Liver (tissue), 8 donors: ENCODE measurements at regions not wholly inside any gene's neighbourhood (a gene's known extent, or its start where the extent isn't known, plus 50 kb on each side); places are given as distances from the start of the nearest gene placed in this dataset.

Experiments
- DNase-seq: peaks from one replicate; pipeline ENCODE4 v3.0.0-alpha.2; 2017; ENCODE audit warnings: low spot score
- H3K27ac ChIP-seq, 2 donors: one replicate each; pipeline ENCODE4 v1.7.0; 2013; ENCODE audit warnings: inconsistent platforms in 2 of 2, low read length in 2 of 2, control low read depth in 1 of 2, low read depth in 1 of 2, mild to moderate bottlenecking in 1 of 2
- H3K27me3 ChIP-seq, 4 donors: one replicate each; pipeline versions ENCODE4 v1.6.1 to v1.7.0; 2013; ENCODE audit warnings: low read length in 3 of 4, inconsistent platforms in 1 of 4, mild to moderate bottlenecking in 1 of 4, moderate library complexity in 1 of 4; ENCODE audit not compliant: control insufficient read depth in 4 of 4, insufficient read depth in 4 of 4
- H3K36me3 ChIP-seq, 4 donors: one replicate each; pipeline versions ENCODE4 v1.6.1 to v1.7.0; 2013; ENCODE audit warnings: low read length in 3 of 4, mild to moderate bottlenecking in 3 of 4, low read depth in 1 of 4, moderate library complexity in 1 of 4; ENCODE audit not compliant: control insufficient read depth in 4 of 4, insufficient read depth in 3 of 4
- H3K4me1 ChIP-seq, 4 donors: one replicate each; pipeline versions ENCODE4 v1.6.1 to v1.7.0; 2013; ENCODE audit warnings: low read length in 3 of 4, mild to moderate bottlenecking in 3 of 4, moderate library complexity in 1 of 4; ENCODE audit not compliant: control insufficient read depth in 4 of 4, insufficient read depth in 4 of 4
- H3K4me3 ChIP-seq, 3 donors: one replicate each; pipeline versions ENCODE4 v1.6.1 to v1.7.0; 2013; ENCODE audit warnings: low read length in 3 of 3, control low read depth in 1 of 3, low read depth in 1 of 3, mild to moderate bottlenecking in 1 of 3
- H3K9ac ChIP-seq, 2 donors: one replicate each; pipeline ENCODE4 v1.7.0; 2013; ENCODE audit warnings: low read length in 2 of 2, mild to moderate bottlenecking in 2 of 2, moderate library complexity in 2 of 2, control low read depth in 1 of 2, low read depth in 1 of 2
- H3K9me3 ChIP-seq, 4 donors: one replicate each; pipeline versions ENCODE4 v1.6.1 to v1.7.0; 2013; ENCODE audit warnings: low read length in 3 of 4; ENCODE audit not compliant: control insufficient read depth in 4 of 4
- EGR1 ChIP-seq, 2 donors: IDR thresholded peaks; 2 replicates each; pipeline ENCODE4 v1.6.1; 2016 to 2018; ENCODE audit warnings: antibody characterized with exemption in 2 of 2, low read depth in 2 of 2
- FOXA1 ChIP-seq: IDR thresholded peaks from 2 replicates; pipeline ENCODE4 v1.6.1; 2016; ENCODE audit warnings: antibody characterized with exemption
- FOXA2 ChIP-seq: IDR thresholded peaks from 2 replicates; pipeline ENCODE4 v1.6.1; 2016; ENCODE audit warnings: antibody characterized with exemption
- GABPA ChIP-seq, 2 donors: IDR thresholded peaks in 1 of 2; conservative IDR thresholded peaks in 1 of 2; 2 replicates each; pipeline ENCODE4 v1.6.1; 2016; ENCODE audit warnings: antibody characterized with exemption in 2 of 2, mild to moderate bottlenecking in 1 of 2, moderate library complexity in 1 of 2
- HNF4A ChIP-seq, 2 donors: conservative IDR thresholded peaks; 2 replicates each; pipeline ENCODE4 v1.6.1; 2016; ENCODE audit warnings: antibody characterized with exemption in 2 of 2, mild to moderate bottlenecking in 2 of 2
- HNF4G ChIP-seq: IDR thresholded peaks from 2 replicates; pipeline ENCODE4 v1.6.1; 2016; ENCODE audit warnings: antibody characterized with exemption
- JUND ChIP-seq, 2 donors: IDR thresholded peaks; 2 replicates each; pipeline ENCODE4 v1.6.1; 2016; ENCODE audit warnings: antibody characterized with exemption in 2 of 2
- NR2F2 ChIP-seq: IDR thresholded peaks from 2 replicates; pipeline ENCODE4 v1.6.1; 2016; ENCODE audit warnings: antibody characterized with exemption
- RAD21 ChIP-seq, 2 donors: IDR thresholded peaks; 2 replicates each; pipeline ENCODE4 v1.6.1; 2016; ENCODE audit warnings: antibody characterized with exemption in 2 of 2, mild to moderate bottlenecking in 2 of 2
- RXRA ChIP-seq, 2 donors: IDR thresholded peaks; 2 replicates each; pipeline ENCODE4 v1.6.1; 2017 to 2018; ENCODE audit warnings: antibody characterized with exemption in 2 of 2, mild to moderate bottlenecking in 1 of 2
- SP1 ChIP-seq: IDR thresholded peaks from 2 replicates; pipeline ENCODE4 v1.6.1; 2018; ENCODE audit warnings: antibody characterized with exemption, mild to moderate bottlenecking
- TAF1 ChIP-seq: conservative IDR thresholded peaks from 2 replicates; pipeline ENCODE4 v1.6.1; 2016; ENCODE audit warnings: antibody characterized with exemption, mild to moderate bottlenecking
- YY1 ChIP-seq: IDR thresholded peaks from 2 replicates; pipeline ENCODE4 v1.6.1; 2016; ENCODE audit warnings: antibody characterized with exemption, mild to moderate bottlenecking
- WGBS: extraction: QIAGEN DNeasy Blood & Tissue Kit; methylation state at CpG from one replicate; pipeline ENCODE4 v1.1.7; 2013; 5-methylcytosine and 5-hydroxymethylcytosine counted together
- TF ChIP-seq, protein P1 (sequence below): IDR thresholded peaks from 2 replicates; pipeline ENCODE4 v1.6.1; 2016; ENCODE audit warnings: antibody characterized with exemption, mild to moderate bottlenecking
- TF ChIP-seq, protein P2 (sequence below): IDR thresholded peaks from 2 replicates; pipeline ENCODE4 v1.6.1; 2016; ENCODE audit warnings: antibody characterized with exemption
- TF ChIP-seq, protein P3 (sequence below): IDR thresholded peaks from 2 replicates; pipeline ENCODE4 v1.6.1; 2016; ENCODE audit warnings: antibody characterized with exemption
- TF ChIP-seq, protein P4 (sequence below): IDR thresholded peaks from 2 replicates; pipeline ENCODE4 v1.6.1; 2016; ENCODE audit warnings: antibody characterized with exemption
- TF ChIP-seq, protein P5 (sequence below): fragments of 150-350 bp; IDR thresholded peaks from 2 replicates; pipeline ENCODE4 v1.5.1; 2017; ENCODE audit warnings: improper control_type of control experiment, low read depth, low read length; ENCODE audit not compliant: missing input control
- donor health status: healthy.
- donor health status: healthy.
- donor health status: healthy.
- donor health status: healthy.
- donor health status: healthy.

DNA sequence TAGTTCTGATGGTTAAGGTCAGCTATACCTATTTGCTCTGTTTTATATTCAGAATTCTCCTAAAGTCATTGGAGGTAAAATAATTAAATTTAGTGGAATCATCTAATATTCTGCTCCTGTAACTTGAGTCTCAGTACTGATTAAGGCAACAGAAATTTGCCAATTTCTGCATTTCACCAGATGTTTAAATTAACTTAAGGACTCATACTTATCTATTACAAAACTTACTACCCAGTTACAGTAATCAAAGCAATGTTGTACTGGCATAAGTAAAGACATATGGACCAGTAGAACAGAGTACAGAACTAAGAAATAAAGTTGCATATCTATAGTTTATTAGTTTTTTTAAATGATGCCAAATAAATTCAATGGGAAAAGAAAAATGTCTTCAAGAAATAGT is 1043.8 kb downstream of the OTOL1 start:
- DNase-seq = no peak
- H3K36me3 ChIP-seq = no peaks in the 10 kb centered on the region
- no peak for TF ChIP-seq RXRA (IDR thresholded peaks at IDR 0.05)
- TF ChIP-seq, protein P1, sequence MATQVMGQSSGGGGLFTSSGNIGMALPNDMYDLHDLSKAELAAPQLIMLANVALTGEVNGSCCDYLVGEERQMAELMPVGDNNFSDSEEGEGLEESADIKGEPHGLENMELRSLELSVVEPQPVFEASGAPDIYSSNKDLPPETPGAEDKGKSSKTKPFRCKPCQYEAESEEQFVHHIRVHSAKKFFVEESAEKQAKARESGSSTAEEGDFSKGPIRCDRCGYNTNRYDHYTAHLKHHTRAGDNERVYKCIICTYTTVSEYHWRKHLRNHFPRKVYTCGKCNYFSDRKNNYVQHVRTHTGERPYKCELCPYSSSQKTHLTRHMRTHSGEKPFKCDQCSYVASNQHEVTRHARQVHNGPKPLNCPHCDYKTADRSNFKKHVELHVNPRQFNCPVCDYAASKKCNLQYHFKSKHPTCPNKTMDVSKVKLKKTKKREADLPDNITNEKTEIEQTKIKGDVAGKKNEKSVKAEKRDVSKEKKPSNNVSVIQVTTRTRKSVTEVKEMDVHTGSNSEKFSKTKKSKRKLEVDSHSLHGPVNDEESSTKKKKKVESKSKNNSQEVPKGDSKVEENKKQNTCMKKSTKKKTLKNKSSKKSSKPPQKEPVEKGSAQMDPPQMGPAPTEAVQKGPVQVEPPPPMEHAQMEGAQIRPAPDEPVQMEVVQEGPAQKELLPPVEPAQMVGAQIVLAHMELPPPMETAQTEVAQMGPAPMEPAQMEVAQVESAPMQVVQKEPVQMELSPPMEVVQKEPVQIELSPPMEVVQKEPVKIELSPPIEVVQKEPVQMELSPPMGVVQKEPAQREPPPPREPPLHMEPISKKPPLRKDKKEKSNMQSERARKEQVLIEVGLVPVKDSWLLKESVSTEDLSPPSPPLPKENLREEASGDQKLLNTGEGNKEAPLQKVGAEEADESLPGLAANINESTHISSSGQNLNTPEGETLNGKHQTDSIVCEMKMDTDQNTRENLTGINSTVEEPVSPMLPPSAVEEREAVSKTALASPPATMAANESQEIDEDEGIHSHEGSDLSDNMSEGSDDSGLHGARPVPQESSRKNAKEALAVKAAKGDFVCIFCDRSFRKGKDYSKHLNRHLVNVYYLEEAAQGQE = no peak
- TF ChIP-seq YY1 = no peak
- no peak for TF ChIP-seq HNF4A (conservative IDR thresholded peaks at IDR 0.05)
- TF ChIP-seq NR2F2 = no peak
- no peak for TF ChIP-seq HNF4G
- TF ChIP-seq, protein P2, sequence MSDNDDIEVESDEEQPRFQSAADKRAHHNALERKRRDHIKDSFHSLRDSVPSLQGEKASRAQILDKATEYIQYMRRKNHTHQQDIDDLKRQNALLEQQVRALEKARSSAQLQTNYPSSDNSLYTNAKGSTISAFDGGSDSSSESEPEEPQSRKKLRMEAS = no peak
- TF ChIP-seq FOXA1 = no peak
- TF ChIP-seq, protein P3, sequence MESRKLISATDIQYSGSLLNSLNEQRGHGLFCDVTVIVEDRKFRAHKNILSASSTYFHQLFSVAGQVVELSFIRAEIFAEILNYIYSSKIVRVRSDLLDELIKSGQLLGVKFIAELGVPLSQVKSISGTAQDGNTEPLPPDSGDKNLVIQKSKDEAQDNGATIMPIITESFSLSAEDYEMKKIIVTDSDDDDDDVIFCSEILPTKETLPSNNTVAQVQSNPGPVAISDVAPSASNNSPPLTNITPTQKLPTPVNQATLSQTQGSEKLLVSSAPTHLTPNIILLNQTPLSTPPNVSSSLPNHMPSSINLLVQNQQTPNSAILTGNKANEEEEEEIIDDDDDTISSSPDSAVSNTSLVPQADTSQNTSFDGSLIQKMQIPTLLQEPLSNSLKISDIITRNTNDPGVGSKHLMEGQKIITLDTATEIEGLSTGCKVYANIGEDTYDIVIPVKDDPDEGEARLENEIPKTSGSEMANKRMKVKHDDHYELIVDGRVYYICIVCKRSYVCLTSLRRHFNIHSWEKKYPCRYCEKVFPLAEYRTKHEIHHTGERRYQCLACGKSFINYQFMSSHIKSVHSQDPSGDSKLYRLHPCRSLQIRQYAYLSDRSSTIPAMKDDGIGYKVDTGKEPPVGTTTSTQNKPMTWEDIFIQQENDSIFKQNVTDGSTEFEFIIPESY = no peak
- TF ChIP-seq, protein P4, sequence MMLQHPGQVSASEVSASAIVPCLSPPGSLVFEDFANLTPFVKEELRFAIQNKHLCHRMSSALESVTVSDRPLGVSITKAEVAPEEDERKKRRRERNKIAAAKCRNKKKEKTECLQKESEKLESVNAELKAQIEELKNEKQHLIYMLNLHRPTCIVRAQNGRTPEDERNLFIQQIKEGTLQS = no peak

DNA sequence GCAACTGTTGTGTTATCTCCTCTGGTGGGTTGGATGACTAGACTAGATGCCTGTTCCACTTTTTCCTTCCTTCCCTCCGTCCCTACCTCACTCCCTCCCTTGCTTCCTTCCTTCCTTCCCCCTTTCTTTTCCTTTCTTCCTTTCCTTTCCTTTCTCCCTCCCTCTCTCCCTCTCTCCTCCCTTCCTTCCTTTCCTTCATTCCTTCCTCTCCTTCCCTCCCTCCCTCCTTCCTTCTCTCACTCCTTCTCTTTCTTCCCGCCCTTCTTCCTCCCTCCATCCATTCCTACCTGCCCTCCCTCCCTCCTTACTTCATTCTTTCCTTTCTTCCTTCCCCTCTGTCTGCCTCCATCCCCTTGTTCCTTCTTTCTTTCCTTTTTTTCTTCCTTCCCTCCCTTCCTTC is 1045.3 kb downstream of the OTOL1 start:
- Histone ChIP-seq H3K4me1 (no peaks in the 10 kb centered on the region), H3K27me3 (no peaks in the 10 kb centered on the region), H3K9ac (no peak overlapping the region), H3K4me3 (no peak overlapping the region), H3K27ac (no peak overlapping the region), H3K36me3 (no peaks in the 10 kb centered on the region), H3K9me3 (no peaks in the 10 kb centered on the region)
- 56% methylated on average over 2 of the region's 2 CpGs for WGBS
- TF ChIP-seq, protein P4 = no peak
- TF ChIP-seq RAD21 (IDR thresholded peaks at IDR 0.05) (no peak), HNF4A (conservative IDR thresholded peaks at IDR 0.05) (no peak), EGR1 (IDR thresholded peaks at IDR 0.05; ENCODE audit: low read depth in 2 of 2) (no peak), JUND (IDR thresholded peaks at IDR 0.05) (no peak), HNF4G (no peak), FOXA1 (no peak), TAF1 (no peak), YY1 (no peak), FOXA2 (no peak), GABPA (IDR thresholded peaks at IDR 0.05 in 1 of 2, conservative IDR thresholded peaks at IDR 0.05 in 1 of 2) (no peak), SP1 (no peak)
- TF ChIP-seq, protein P2 = no peak
- TF ChIP-seq, protein P5, sequence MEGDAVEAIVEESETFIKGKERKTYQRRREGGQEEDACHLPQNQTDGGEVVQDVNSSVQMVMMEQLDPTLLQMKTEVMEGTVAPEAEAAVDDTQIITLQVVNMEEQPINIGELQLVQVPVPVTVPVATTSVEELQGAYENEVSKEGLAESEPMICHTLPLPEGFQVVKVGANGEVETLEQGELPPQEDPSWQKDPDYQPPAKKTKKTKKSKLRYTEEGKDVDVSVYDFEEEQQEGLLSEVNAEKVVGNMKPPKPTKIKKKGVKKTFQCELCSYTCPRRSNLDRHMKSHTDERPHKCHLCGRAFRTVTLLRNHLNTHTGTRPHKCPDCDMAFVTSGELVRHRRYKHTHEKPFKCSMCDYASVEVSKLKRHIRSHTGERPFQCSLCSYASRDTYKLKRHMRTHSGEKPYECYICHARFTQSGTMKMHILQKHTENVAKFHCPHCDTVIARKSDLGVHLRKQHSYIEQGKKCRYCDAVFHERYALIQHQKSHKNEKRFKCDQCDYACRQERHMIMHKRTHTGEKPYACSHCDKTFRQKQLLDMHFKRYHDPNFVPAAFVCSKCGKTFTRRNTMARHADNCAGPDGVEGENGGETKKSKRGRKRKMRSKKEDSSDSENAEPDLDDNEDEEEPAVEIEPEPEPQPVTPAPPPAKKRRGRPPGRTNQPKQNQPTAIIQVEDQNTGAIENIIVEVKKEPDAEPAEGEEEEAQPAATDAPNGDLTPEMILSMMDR = no peak
- no peak for DNase-seq

More for the DNA sequence above, 1043.8 kb downstream of the OTOL1 start:
- Histone ChIP-seq H3K27ac (no peak overlapping the region), H3K9ac (no peak overlapping the region), H3K4me1 (no peaks in the 10 kb centered on the region), H3K4me3 (no peak overlapping the region), H3K9me3 (no peaks in the 10 kb centered on the region), H3K27me3 (no peaks in the 10 kb centered on the region)
